Stimulated activated CD4-positive, alpha-beta T cell treated with anti-CD3 and anti-CD28 coated beads, Interleukin-1b, Interleukin-23, amount 100 ng/mL, for 1 hour (primary cell): ENCODE measurements at regions not wholly inside any gene's neighbourhood (a gene's known extent, or its start where the extent isn't known, plus 50 kb on each side); places are given as distances from the start of the nearest gene placed in this dataset.

ENCODE experiments used
- DNase-seq, 2 donors: peaks; one replicate each; pipeline ENCODE4 v3.0.0-alpha.2; 2020; ENCODE audit warnings: low read depth in 2 of 2

GRCh38 chr1:5660141-5660935, 331.9 kb downstream of the NPHP4 start:
- DNase-seq = no peak

GRCh38 chr1:5659606-5660005, 332.6 kb downstream of the NPHP4 start:
- DNase-seq = no peak

- DNase-seq = no peak
Measured at GRCh38 chr1:5658340-5659316, 333.6 kb downstream of the NPHP4 start.

- DNase-seq = no peak
Measured at GRCh38 chr1:5651964-5652821, 340.0 kb downstream of the NPHP4 start.

- no peak for DNase-seq
Measured at GRCh38 chr1:5651473-5651872, 340.8 kb downstream of the NPHP4 start.

GRCh38 chr1:5651027-5651410, 341.2 kb downstream of the NPHP4 start:
- no peak for DNase-seq

GRCh38 chr1:5650283-5651026, 341.8 kb downstream of the NPHP4 start:
- DNase-seq = no peak

- DNase-seq = no peak
Measured at GRCh38 chr1:5649795-5650194, 342.4 kb downstream of the NPHP4 start.

GRCh38 chr1:5649166-5649551, 343.1 kb downstream of the NPHP4 start:
- no peak for DNase-seq

- DNase-seq = no peak
Measured at GRCh38 chr1:5648410-5649165, 343.6 kb downstream of the NPHP4 start.

- no peak for DNase-seq
Measured at GRCh38 chr1:5647234-5647633, 345.0 kb downstream of the NPHP4 start.

- DNase-seq = no peak
Measured at GRCh38 chr1:5646486-5647149, 345.6 kb downstream of the NPHP4 start.

- DNase-seq = no peak
Measured at GRCh38 chr1:5645929-5646328, 346.3 kb downstream of the NPHP4 start.

- no peak for DNase-seq
Measured at GRCh38 chr1:5645135-5645399, 347.2 kb downstream of the NPHP4 start.

GRCh38 chr1:5644281-5645134, 347.7 kb downstream of the NPHP4 start:
- no peak for DNase-seq

GRCh38 chr1:5643360-5644107, 348.7 kb downstream of the NPHP4 start:
- no peak for DNase-seq

GRCh38 chr1:5640845-5641244, 351.4 kb downstream of the NPHP4 start:
- DNase-seq = no peak

GRCh38 chr1:5639106-5639722, 353.0 kb downstream of the NPHP4 start:
- DNase-seq = no peak
